SH-SY5Y (cell line): ENCODE measurements at regions not wholly inside any gene's neighbourhood (a gene's known extent, or its start where the extent isn't known, plus 50 kb on each side); places are given as distances from the start of the nearest gene placed in this dataset.

Experiments
- GATA2 ChIP-seq: IDR thresholded peaks from 2 replicates; pipeline ENCODE4 v1.6.1; 2011; ENCODE audit warnings: mild to moderate bottlenecking, low read depth, low read length
- GATA3 ChIP-seq: IDR thresholded peaks from 2 replicates; pipeline ENCODE4 v1.6.1; 2011; ENCODE audit warnings: low read depth, mild to moderate bottlenecking, low read length, moderate library complexity

- TF ChIP-seq GATA2: no peak
- TF ChIP-seq GATA3: no peak
Observed at GRCh38 chr1:61519631-61520030, 205.3 kb downstream of the TM2D1 start.
